Right lobe of liver (tissue), 4 donors: ENCODE measurements at regions not wholly inside any gene's neighbourhood (a gene's known extent, or its start where the extent isn't known, plus 50 kb on each side); places are given as distances from the start of the nearest gene placed in this dataset.

ENCODE experiments used
- CTCF ChIP-seq, 4 donors: fragments of 200-600 bp in 3 of 4; fragments of 450-650 bp in 1 of 4; IDR thresholded peaks; one replicate each; pipeline versions ENCODE4 v1.5.1 to v1.8.0; 2016 to 2022; ENCODE audit warnings: antibody characterized with exemption in 4 of 4, mild to moderate bottlenecking in 2 of 4
- POLR2A ChIP-seq: fragments of 450-650 bp; IDR thresholded peaks from one replicate; pipeline ENCODE4 v1.6.1; 2017; ENCODE audit warnings: antibody characterized with exemption, mild to moderate bottlenecking
- donor health status: DM: no; HTN: no; CAD: no.
- donor health status: DM: no; HTN: no; CAD: no.
- donor health status: DM: no; HTN: yes; CAD: no.

GRCh38 chr6:14549304-14549770 lies 431.8 kb downstream of the CD83 start:
- TF ChIP-seq POLR2A: no peak
- no peak for TF ChIP-seq CTCF (IDR thresholded peaks at IDR 0.05)
